Fibroblast of skin of left quadriceps (primary cell): ENCODE measurements at regions not wholly inside any gene's neighbourhood (a gene's known extent, or its start where the extent isn't known, plus 50 kb on each side); places are given as distances from the start of the nearest gene placed in this dataset.

Source experiments
- DNase-seq, 2 experiments: peaks; one replicate each; pipeline ENCODE4 v3.0.0-alpha.2; 2013; ENCODE audit warnings: low read depth in 2 of 2

DNA sequence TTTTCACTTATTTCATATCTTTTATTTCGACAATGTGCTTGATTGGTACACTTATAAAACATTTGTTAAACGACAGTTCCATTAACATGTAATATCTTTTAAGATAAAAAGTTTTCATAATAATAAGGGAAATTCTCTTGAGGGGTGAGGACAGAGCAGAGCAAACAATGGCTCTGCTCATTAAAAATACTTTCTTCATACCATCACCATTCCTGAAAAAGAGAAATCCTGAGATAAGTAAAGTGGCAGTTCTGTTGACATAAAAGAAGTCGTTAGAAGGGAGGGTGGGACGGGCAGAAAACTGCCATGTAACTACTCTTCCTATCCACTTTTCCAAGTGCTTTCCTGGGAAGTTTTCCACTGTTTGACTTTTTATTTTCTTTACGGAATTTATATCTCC is 193.6 kb upstream of the CEP162 start:
- DNase-seq = no peak

- peak in 1 of 2 experiments; percentile 38 for DNase-seq
These were observed 189.8 kb upstream of the CEP162 start for GRCh38 chr6:84417260-84417659.

- no peak for DNase-seq
These were observed 188.7 kb upstream of the CEP162 start for GRCh38 chr6:84416043-84416657.

GRCh38 chr6:84415517-84415916 is 188.1 kb upstream of the CEP162 start:
- no peak for DNase-seq

DNA sequence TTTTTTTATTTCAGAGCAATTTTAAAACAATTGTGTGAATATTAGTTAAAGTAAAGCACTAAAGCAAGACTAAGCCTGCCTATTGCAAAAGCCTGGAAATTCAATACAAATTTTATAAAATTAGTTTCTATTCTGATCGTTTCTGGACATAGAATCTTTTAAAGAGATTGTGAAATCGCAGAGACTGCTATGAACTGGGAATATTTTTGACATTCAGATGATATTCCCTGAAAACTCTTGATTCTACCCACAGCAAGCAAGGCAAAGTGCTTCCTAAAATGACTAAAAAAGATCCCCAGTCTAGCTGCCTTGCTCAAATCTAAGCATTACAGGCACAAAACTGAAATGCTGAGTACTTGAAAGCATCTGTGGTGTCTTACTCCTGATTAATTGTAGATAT is 187.6 kb upstream of the CEP162 start:
- DNase-seq = no peak

DNA sequence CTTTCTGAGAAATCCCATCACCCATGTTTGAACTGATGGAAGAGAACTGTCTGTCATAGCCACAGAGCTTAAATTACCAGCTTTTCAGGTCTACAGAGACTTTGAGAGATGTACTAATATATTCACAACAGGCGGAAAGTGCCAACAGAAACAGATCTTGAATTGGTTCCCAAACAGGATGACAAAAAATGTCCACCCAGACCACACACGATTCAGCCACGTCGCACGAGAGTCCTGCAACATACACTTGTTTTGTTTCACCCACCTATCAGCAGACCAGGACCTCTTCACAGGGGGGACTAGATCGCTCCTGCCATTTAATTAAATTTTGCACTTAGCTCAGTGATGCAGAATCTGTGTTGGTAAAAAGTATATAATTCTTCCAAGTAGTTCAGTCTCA is 187.1 kb upstream of the CEP162 start:
- DNase-seq = no peak

GRCh38 chr6:84411060-84411629 is 183.7 kb upstream of the CEP162 start:
- DNase-seq = peak; percentile 82 to 84

GRCh38 chr6:84409911-84410310 is 182.5 kb upstream of the CEP162 start:
- no peak for DNase-seq

DNA sequence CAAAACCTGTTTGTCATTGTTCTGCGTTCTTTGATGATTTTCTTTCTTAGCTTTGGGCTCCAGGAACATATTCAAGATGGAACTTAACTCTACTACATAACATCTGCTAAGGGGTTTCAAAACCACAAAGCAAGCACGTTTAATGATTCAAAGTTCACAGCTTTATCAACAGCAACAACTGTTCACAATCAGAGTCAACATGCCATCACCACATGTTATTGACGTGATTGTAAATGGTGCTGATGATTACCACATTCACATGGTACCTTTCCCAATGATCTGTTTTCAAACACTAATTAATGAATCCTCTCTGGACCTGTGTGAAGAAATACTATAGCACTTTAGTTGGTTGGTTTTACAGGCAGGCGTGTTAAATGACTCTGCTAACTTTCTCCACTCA is 180.6 kb upstream of the CEP162 start:
- no peak for DNase-seq

- no peak for DNase-seq
These were observed 176.1 kb upstream of the CEP162 start for GRCh38 chr6:84403545-84403944.

DNA sequence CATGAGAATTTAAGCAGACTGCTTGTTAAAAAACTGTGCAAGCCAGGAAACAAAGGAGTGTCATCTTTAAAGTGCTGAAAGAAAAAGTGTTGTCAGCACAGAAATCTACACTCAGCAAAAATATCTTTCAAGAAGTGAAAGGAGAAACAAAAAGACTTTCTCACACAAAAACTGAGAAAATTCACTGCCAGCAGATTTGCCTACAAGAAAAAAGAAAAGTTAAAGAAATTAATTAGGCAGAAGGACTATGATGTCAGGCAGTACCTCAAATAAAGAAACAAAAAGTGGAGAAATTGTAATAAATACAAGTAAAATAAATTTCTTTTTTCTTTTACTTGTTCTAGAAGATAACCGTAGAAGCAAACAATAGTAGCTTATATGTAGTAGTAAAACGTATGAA is 171.6 kb upstream of the CEP162 start:
- no peak for DNase-seq

DNA sequence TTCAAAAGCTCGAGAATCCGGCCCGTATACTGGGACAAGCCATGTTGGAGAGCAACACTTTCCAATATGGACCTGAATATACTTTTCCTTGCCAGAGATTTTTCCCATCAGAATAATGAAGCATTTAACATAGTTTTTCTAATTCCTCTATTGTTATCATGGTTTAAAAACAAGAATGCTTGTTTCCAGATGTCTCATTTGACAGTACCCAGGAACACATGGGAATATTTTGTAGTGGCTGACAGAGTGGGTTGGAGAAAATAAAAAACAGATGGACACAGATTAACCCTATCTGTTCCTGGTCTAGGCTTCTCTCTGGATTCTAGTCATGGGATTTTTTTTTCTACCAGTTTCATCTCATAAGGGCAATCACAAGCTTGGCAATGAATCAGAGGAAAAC is 164.8 kb upstream of the CEP162 start:
- peak; percentile 30 to 40 for DNase-seq

GRCh38 chr6:84390851-84391250 is 163.4 kb upstream of the CEP162 start:
- DNase-seq = no peak

DNA sequence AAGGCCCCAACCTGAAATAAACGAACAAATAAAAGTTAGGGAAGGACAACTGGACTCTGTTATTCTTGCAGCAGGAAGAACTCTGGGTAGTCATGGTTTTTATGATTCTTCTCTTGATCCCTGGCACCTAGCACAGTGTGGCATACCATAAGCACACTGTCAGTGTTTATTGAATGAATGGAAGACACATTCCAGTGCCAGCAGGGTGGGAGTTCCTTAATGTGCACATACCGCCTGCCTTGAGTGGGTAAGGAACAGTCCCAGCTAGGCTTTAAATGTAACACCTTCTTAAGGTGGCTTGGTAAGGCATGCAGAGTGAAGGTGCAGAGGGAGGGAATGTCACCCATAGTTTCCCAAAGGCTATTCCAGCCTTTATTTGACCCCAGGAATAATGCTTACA is 162.9 kb upstream of the CEP162 start:
- DNase-seq = no peak

DNA sequence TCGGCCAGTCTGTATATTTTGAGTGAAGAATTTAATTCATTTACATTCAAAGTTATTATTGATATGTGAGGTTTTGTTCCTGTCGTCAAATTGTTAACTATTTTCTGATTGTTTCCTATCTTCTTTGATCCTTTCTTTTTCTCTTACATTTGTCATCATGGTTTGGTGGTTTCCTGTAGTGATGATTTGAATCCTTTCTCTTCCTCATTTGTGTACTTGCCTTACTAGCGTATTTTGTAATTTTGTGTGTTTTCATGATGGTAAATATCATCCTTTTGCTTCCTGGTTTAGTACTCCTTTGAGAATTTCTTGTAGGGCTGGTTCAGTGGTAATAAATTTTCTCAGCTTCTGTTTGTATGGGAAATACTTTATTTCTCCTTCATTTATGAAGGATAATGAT is 151.7 kb upstream of the CEP162 start:
- no peak for DNase-seq

DNA sequence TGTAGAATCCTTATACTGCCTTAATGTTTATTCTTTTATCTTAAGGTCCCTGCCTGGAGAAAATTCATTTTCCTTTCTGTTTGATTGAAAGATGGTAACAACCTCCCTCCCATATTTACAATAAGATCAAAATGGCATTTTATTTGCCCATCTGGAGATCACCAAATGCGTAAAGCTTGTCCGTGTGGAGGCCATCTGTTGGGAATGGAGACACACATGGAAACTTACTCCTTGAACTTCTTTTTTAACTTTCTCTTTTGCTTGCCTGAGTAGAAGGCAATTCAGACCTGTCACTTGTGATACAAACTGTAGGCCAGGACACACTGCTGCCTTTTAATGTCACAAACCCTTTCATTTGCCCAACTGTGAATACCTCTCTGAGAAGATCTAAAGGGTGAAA is 144.8 kb upstream of the CEP162 start:
- no peak for DNase-seq

DNA sequence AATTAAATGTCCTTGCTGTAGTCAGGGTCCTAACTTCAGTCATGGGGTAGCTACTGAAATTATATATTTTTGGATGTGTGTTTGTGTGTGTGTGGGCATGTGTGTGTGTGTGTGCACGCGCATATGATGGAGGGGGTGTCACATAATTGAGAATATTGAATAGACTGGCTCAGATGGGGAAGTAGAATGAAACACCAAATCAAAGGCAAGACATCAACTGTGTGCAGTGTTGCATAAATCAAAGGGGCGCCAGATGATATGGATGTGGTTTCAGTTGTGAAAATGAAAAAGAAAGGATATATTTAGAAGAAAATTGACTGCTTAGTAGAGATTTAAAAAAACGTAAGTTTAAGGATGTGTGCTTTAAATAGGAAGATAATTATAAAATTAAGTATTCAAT is 144.2 kb upstream of the CEP162 start:
- DNase-seq = no peak

DNA sequence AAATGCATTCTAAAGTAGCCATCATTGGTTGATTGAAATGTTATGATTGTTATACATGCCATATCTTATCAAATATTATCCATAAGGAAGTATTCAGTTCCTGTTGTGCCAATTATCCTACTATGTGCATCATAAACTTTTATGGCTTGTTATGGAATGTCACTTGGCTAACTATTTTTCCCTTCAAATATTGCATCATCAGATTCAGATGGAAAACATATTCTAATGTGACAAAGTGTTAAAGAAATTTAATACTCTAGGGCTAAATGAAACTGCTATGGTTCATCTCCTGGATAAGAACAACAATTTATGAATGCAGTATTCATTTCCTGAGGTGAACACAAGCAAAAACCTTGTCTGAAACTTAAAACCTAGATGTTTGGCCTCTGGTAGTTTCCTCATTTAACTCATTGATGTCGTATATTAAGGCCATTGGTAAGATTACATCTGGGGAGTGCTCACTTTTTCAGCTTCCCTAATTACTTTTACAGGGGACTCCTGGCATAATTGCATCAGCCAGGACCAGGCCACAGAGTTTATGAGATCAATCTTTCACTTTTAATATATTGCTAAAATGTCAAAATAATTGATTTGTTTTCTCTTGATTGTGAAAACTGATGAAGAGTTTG is 134.9 kb upstream of the CEP162 start:
- no peak for DNase-seq

- DNase-seq = peak in 1 of 2 experiments; percentile 14
These were observed 134.1 kb upstream of the CEP162 start for GRCh38 chr6:84361372-84362192.

GRCh38 chr6:84360039-84360438 is 132.6 kb upstream of the CEP162 start:
- no peak for DNase-seq

- no peak for DNase-seq
These were observed 131.1 kb upstream of the CEP162 start for GRCh38 chr6:84358581-84358980.

DNA sequence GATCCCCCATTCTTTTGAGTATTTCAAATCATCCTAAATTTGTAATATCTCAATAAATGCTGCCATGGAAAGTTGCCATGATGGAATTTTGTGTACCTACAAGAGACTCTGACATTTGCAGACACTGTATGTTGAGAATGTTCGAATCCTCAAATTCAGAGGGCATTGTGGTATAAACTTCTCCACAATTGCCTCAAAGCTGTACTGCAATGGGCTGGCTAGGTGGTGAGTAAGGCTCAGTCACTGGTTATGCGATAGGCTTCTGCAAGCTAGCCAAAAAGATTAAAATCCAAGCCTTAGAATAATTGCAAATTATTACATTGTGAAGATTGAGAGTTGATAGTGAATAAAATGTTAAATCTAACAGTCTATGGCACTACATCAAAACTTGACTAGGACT is 130.2 kb upstream of the CEP162 start:
- no peak for DNase-seq

DNA sequence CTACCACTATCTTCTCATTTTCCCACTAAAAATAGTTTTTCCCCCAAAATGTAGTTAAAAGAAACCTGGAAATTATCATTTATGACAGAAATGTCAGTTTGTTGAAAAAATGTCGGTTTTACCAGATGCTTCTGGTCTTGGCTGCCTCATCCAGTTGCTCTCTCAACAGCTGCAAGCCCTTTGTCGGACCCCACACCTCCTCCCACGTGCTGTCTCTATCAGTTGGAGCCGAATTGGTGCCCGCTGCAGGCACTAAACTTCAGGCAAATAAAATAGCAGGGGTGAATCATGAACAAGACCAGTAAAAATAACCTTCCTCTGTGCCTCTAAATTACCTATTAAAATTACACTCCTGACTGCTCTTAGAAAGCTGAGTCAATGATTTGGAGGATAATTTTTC is 129.5 kb upstream of the CEP162 start:
- DNase-seq = no peak
